H1 (cell line): ENCODE measurements at regions not wholly inside any gene's neighbourhood (a gene's known extent, or its start where the extent isn't known, plus 50 kb on each side); places are given as distances from the start of the nearest gene placed in this dataset.

ENCODE experiments used
- CTCF ChIA-PET: fragments of 300-600 bp; sonication (Branson Sonifier 250); formaldehyde crosslinking; loops from one replicate; lab custom pipeline; 2021; ENCODE audit not compliant: partially characterized antibody; lab: Charles Lee
- POLR2A ChIA-PET: fragments of 300-600 bp; sonication (Branson Sonifier 250); formaldehyde crosslinking; loops from one replicate; lab custom pipeline; 2021; ENCODE audit warnings: inconsistent platforms; ENCODE audit not compliant: partially characterized antibody; lab: Charles Lee
- DNase-seq, 2 experiments: peaks; one replicate each; pipeline versions ENCODE4 v3.0.0 to v3.0.0-alpha.2; 2010 to 2022; ENCODE audit warnings: low spot score in 2 of 2, low read depth in 1 of 2, mixed read lengths in 1 of 2
- FAIRE-seq: peaks from 2 replicates; lab custom pipeline; 2011; peaks lifted over from hg19 to GRCh38; lab: Jason Lieb, UNC
- H2AFZ ChIP-seq: 2 replicates; pipeline ENCODE4 v1.8.1; 2012; ENCODE audit warnings: low read length, inconsistent platforms
- H2AK5ac ChIP-seq: 2 replicates; pipeline ENCODE4 v1.6.1; 2013; ENCODE audit warnings: low read depth, low read length
- H2BK120ac ChIP-seq: replicated peaks from 2 replicates; pipeline ENCODE3; 2013; ENCODE audit warnings: low read depth, low read length, inconsistent platforms
- H2BK12ac ChIP-seq: 2 replicates; pipeline ENCODE4 v1.6.1; 2013; ENCODE audit warnings: low read depth, low read length
- H2BK15ac ChIP-seq: 2 replicates; pipeline ENCODE4 v1.6.1; 2013; ENCODE audit warnings: low read length
- H2BK20ac ChIP-seq: 2 replicates; pipeline ENCODE4 v1.6.1; 2013; ENCODE audit warnings: low read length
- H2BK5ac ChIP-seq: 2 replicates; pipeline ENCODE4 v1.6.1; 2013; ENCODE audit warnings: low read depth, low read length
- H3K14ac ChIP-seq: 2 replicates; pipeline ENCODE4 v1.6.1; 2013; ENCODE audit warnings: inconsistent platforms; ENCODE audit not compliant: insufficient read length
- H3K18ac ChIP-seq: 2 replicates; pipeline ENCODE4 v1.6.1; 2013; ENCODE audit warnings: low read length; ENCODE audit errors: extremely low read depth
- H3K23ac ChIP-seq: 2 replicates; pipeline ENCODE4 v1.6.1; 2013; ENCODE audit warnings: inconsistent platforms; ENCODE audit not compliant: insufficient read length
- H3K23me2 ChIP-seq: 2 replicates; pipeline ENCODE4 v1.6.1; 2013; ENCODE audit warnings: low read depth, low read length
- H3K27ac ChIP-seq: 2 replicates; pipeline ENCODE4 v1.6.1; 2011; ENCODE audit warnings: low read depth, low read length, inconsistent platforms
- H3K27me3 ChIP-seq, 4 experiments: replicated peaks in 1 of 4; 1 replicate in 1 of 4; 2 replicates in 3 of 4; pipeline versions ENCODE4 v1.6.1 to v1.8.1; 2011 to 2013; ENCODE audit warnings: low read length in 3 of 4, mild to moderate bottlenecking in 3 of 4, inconsistent platforms in 2 of 4, mixed read lengths in 2 of 4, moderate library complexity in 1 of 4; ENCODE audit not compliant: control insufficient read depth in 3 of 4, insufficient read depth in 3 of 4; ENCODE audit errors: extremely low read depth in 1 of 4
- H3K36me3 ChIP-seq, 4 experiments: 2 replicates each; pipeline versions ENCODE4 v1.6.1 to v1.8.1; 2011 to 2013; ENCODE audit warnings: mild to moderate bottlenecking in 4 of 4, low read length in 3 of 4, moderate library complexity in 2 of 4, control low read depth in 1 of 4, inconsistent platforms in 1 of 4; ENCODE audit not compliant: insufficient read depth in 4 of 4, control insufficient read depth in 2 of 4
- H3K4ac ChIP-seq: replicated peaks from 2 replicates; pipeline ENCODE3; 2013; ENCODE audit warnings: low read length, low read depth, mixed read lengths, inconsistent platforms; ENCODE audit not compliant: insufficient read length
- H3K4me1 ChIP-seq, 4 experiments: replicated peaks in 1 of 4; 1 replicate in 1 of 4; 2 replicates in 3 of 4; pipeline versions ENCODE4 v1.6.1 to v1.8.1; 2011 to 2013; ENCODE audit warnings: low read length in 3 of 4, inconsistent platforms in 2 of 4, mixed read lengths in 1 of 4; ENCODE audit not compliant: insufficient read depth in 4 of 4, control insufficient read depth in 3 of 4
- H3K4me2 ChIP-seq, 2 experiments: 2 replicates each; pipeline versions ENCODE4 v1.6.1 to v1.8.1; 2011 to 2013; ENCODE audit warnings: low read depth in 2 of 2, low read length in 2 of 2, control low read depth in 1 of 2, inconsistent platforms in 1 of 2, mild to moderate bottlenecking in 1 of 2; ENCODE audit not compliant: insufficient read depth in 1 of 2
- H3K4me3 ChIP-seq, 4 experiments: fragments of 200-600, 300-600 bp in 1 of 4; sonication (generic), shearing (Covaris generic), sonication (Bioruptor Twin) in 1 of 4; 2 replicates each; pipeline versions ENCODE4 v1.5.1 to v1.8.1; 2011 to 2016; ENCODE audit warnings: low read length in 4 of 4, low read depth in 3 of 4, control low read depth in 2 of 4, inconsistent platforms in 2 of 4, mild to moderate bottlenecking in 2 of 4, mixed read lengths in 1 of 4, moderate library complexity in 1 of 4; ENCODE audit not compliant: insufficient read depth in 2 of 4; ENCODE audit errors: extremely low read depth in 1 of 4
- H3K56ac ChIP-seq: replicated peaks from 2 replicates; pipeline ENCODE3; 2013; ENCODE audit warnings: low read depth, mild to moderate bottlenecking, mixed read lengths, low read length, inconsistent platforms; ENCODE audit not compliant: insufficient read length
- H3K79me1 ChIP-seq: 2 replicates; pipeline ENCODE4 v1.6.1; 2013; ENCODE audit warnings: low read depth, low read length, control low read depth
- H3K79me2 ChIP-seq, 2 experiments: 2 replicates each; pipeline versions ENCODE4 v1.6.1 to v1.8.1; 2012 to 2013; ENCODE audit warnings: low read length in 2 of 2, mild to moderate bottlenecking in 2 of 2, inconsistent platforms in 1 of 2; ENCODE audit not compliant: insufficient read depth in 2 of 2, control insufficient read depth in 1 of 2
- H3K9ac ChIP-seq, 4 experiments: replicated peaks in 1 of 4; 1 replicate in 1 of 4; 2 replicates in 3 of 4; pipeline versions ENCODE4 v1.6.1 to v1.8.1; 2011 to 2013; ENCODE audit warnings: low read depth in 3 of 4, low read length in 3 of 4, control low read depth in 2 of 4, mild to moderate bottlenecking in 2 of 4, moderate library complexity in 2 of 4, inconsistent platforms in 1 of 4; ENCODE audit errors: extremely low read depth in 1 of 4
- H3K9me3 ChIP-seq, 2 experiments: 2 replicates each; pipeline versions ENCODE4 v1.6.1 to v1.8.1; 2012 to 2013; ENCODE audit warnings: mild to moderate bottlenecking in 2 of 2, moderate library complexity in 2 of 2, control low read depth in 1 of 2, inconsistent platforms in 1 of 2, low read depth in 1 of 2, low read length in 1 of 2, mixed read lengths in 1 of 2; ENCODE audit not compliant: insufficient read depth in 2 of 2
- H4K20me1 ChIP-seq, 2 experiments: replicated peaks in 1 of 2; 2 replicates each; pipeline versions ENCODE3 to v1.8.1; 2011 to 2013; ENCODE audit warnings: inconsistent platforms in 2 of 2, low read length in 2 of 2, mild to moderate bottlenecking in 1 of 2; ENCODE audit not compliant: insufficient read depth in 2 of 2, control insufficient read depth in 1 of 2
- H4K5ac ChIP-seq: 2 replicates; pipeline ENCODE4 v1.6.1; 2013; ENCODE audit warnings: low read length, low read depth, mixed read lengths, inconsistent platforms; ENCODE audit not compliant: insufficient read length
- H4K8ac ChIP-seq: 2 replicates; pipeline ENCODE4 v1.8.0; 2013; ENCODE audit warnings: mild to moderate bottlenecking, moderate library complexity, low read length, inconsistent platforms; ENCODE audit not compliant: insufficient read depth; ENCODE audit errors: extremely low read depth
- H4K91ac ChIP-seq: replicated peaks from 2 replicates; pipeline ENCODE3; 2013; ENCODE audit warnings: low read length, mixed read lengths, inconsistent platforms; ENCODE audit not compliant: insufficient read length
- ASH2L ChIP-seq: fragments of 200-600, 300-600 bp; sonication (generic); IDR thresholded peaks from one replicate; pipeline ENCODE4 v1.7.1; 2017; ENCODE audit warnings: low read length
- CBX5 ChIP-seq: fragments of 300-800, 300-1000 bp; sonication (generic); IDR thresholded peaks from 2 replicates; pipeline ENCODE4 v1.7.1; 2016; ENCODE audit warnings: antibody characterized with exemption, low read length, low read depth
- CEBPB ChIP-seq: IDR thresholded peaks from 2 replicates; pipeline ENCODE4 v1.6.1; 2012; ENCODE audit warnings: low read depth, low read length
- EP300 ChIP-seq, 2 experiments: IDR thresholded peaks; 1 replicate in 1 of 2; 2 replicates in 1 of 2; pipeline ENCODE4 v1.6.1; 2011 to 2012; ENCODE audit warnings: low read depth in 2 of 2, low read length in 2 of 2, mild to moderate bottlenecking in 2 of 2, borderline replicate concordance in 1 of 2, inconsistent platforms in 1 of 2, moderate library complexity in 1 of 2
- PHF8 ChIP-seq: fragments of 200-600 bp; sonication (generic); conservative IDR thresholded peaks from 2 replicates; pipeline ENCODE4 v1.7.1; 2012; ENCODE audit warnings: low read depth, mild to moderate bottlenecking, inconsistent platforms, low read length, moderate library complexity
- RAD21 ChIP-seq, 2 experiments: IDR thresholded peaks in 1 of 2; conservative IDR thresholded peaks in 1 of 2; 2 replicates each; pipeline ENCODE4 v1.6.1; 2011; ENCODE audit warnings: low read depth in 2 of 2, low read length in 2 of 2, improper control_type of control experiment in 1 of 2, inconsistent platforms in 1 of 2, mild to moderate bottlenecking in 1 of 2, moderate library complexity in 1 of 2
- SRF ChIP-seq: IDR thresholded peaks from 2 replicates; pipeline ENCODE4 v1.6.1; 2011; ENCODE audit warnings: mild to moderate bottlenecking, low read depth, low read length, moderate library complexity
- ZNF274 ChIP-seq: IDR thresholded peaks from 2 replicates; pipeline ENCODE4 v1.7.0; 2012; ENCODE audit warnings: low read length, borderline replicate concordance; ENCODE audit errors: extremely low read depth
- whole genome bisulfite sequencing, 2 experiments: shearing (Covaris generic) in 1 of 2; methylation state at CpG; one replicate each; pipeline versions ENCODE4 v1.1.6 to v1.1.7; 2013 to 2015; ENCODE audit warnings: low lambda C conversion rate in 2 of 2, mixed read lengths in 2 of 2, inconsistent platforms in 1 of 2, low coverage in 1 of 2, missing lambda C conversion rate in 1 of 2; ENCODE audit not compliant: insufficient replicate concordance in 2 of 2, insufficient coverage in 1 of 2, insufficient read length in 1 of 2; ENCODE audit errors: extremely low coverage in 1 of 2, missing lambda C conversion rate in 1 of 2; 5-methylcytosine and 5-hydroxymethylcytosine counted together

DNA sequence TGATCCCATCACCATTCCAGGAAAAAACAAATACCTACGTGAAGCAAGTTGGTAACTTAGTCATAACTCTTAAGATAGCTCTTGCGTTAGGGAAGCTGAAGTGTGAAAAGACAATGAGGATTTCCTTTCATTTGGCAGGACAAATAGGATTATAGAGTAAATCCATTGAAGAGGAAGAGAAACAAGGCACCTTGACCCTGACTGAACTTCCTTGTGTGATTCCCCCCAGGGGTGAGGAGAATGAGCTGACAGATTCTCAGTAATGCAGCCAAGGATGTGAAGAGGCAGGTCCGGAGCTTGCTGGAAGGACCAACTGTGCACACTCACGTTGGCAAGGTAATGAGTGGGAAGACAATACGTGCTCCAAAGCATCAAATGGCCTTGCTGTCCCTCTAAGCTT lies 55.0 kb upstream of the HMCN1 start:
- Histone ChIP-seq H3K9ac (no peak overlapping the region), H3K4me2 (no peak overlapping the region), H3K23me2 (no peaks in the 10 kb centered on the region), H3K36me3 (no peaks in the 10 kb centered on the region), H3K23ac (no peak overlapping the region), H3K79me1 (no peaks in the 10 kb centered on the region), H3K27ac (no peak overlapping the region), H2BK5ac (no peak overlapping the region), H2AFZ (no peak overlapping the region), H3K4ac (no peak overlapping the region), H3K18ac (no peak overlapping the region), H2BK20ac (no peak overlapping the region), H4K91ac (no peak overlapping the region), H3K4me3 (no peak overlapping the region), H4K5ac (no peak overlapping the region), H3K9me3 (no peaks in the 10 kb centered on the region), H2BK15ac (no peak overlapping the region), H3K14ac (no peak overlapping the region), H3K27me3 (no peaks in the 10 kb centered on the region), H3K56ac (no peak overlapping the region), H4K8ac (no peak overlapping the region), H2AK5ac (no peak overlapping the region), H3K79me2 (no peaks in the 10 kb centered on the region), H2BK12ac (no peak overlapping the region), H2BK120ac (no peak overlapping the region), H3K4me1 (no peaks in the 10 kb centered on the region; a peak in 2 of 7 replicates), H4K20me1 (no peaks in the 10 kb centered on the region)
- FAIRE-seq (no peak), DNase-seq (no peak)
- POLR2A ChIA-PET = no interaction called here
- 88% methylated on average over 5 of the region's 5 CpGs; no CpG with 5 or more reads in 1 of the 2 experiments for WGBS, 2 experiments
- CTCF ChIA-PET = interaction anchor here (0.8 to 5.9 kb wide), 12 partner anchors 8 to 533 kb away, joined by 3 to 66 read pairs (median 14); partner anchors contain the start of gene HMCN1
- TF ChIP-seq CEBPB = no peak
- TF ChIP-seq ZNF274 = no peak
- no peak for TF ChIP-seq ASH2L
- no peak for TF ChIP-seq SRF
- TF ChIP-seq PHF8 = no peak
- TF ChIP-seq RAD21 (IDR thresholded peaks at IDR 0.05 in 1 of 2, conservative IDR thresholded peaks at IDR 0.05 in 1 of 2; ENCODE audit: low read depth in 2 of 2, low read length in 2 of 2) = no peak
- no peak for TF ChIP-seq EP300 (IDR thresholded peaks at IDR 0.05; ENCODE audit: borderline replicate concordance in 1 of 2, low read depth in 2 of 2, low read length in 2 of 2)
- TF ChIP-seq CBX5 = no peak
